ENCODE measurements at regions not wholly inside any gene's neighbourhood (a gene's known extent, or its start where the extent isn't known, plus 50 kb on each side); places are given as distances from the start of the nearest gene placed in this dataset.

- no peak for TF ChIP-seq ZBTB4 (CRISPR knock-in tag; IDR thresholded peaks at IDR 0.05)
- no peak for TF ChIP-seq RFX5 (IDR thresholded peaks at IDR 0.05; ENCODE audit: low read depth, low read length)
- no peak for TF ChIP-seq POLR2AphosphoS2 (IDR thresholded peaks at IDR 0.05; ENCODE audit: low read depth, low read length)
- no peak for TF ChIP-seq FOXM1 (IDR thresholded peaks at IDR 0.05; ENCODE audit: low read depth, low read length)
- no peak for TF ChIP-seq ZBTB11 (CRISPR knock-in tag; IDR thresholded peaks at IDR 0.05)
- peak; percentile 60 for TF ChIP-seq RUNX3 (IDR thresholded peaks at IDR 0.05; ENCODE audit: low read length)
- no peak for TF ChIP-seq STAT1 (conservative IDR thresholded peaks at IDR 0.05)
- 0 out of 2 replicates have a peak, but pooled peaks have one; percentile 42 for TF ChIP-seq IKZF1 (conservative IDR thresholded peaks at IDR 0.05)
- TF ChIP-seq YY1 (IDR thresholded peaks at IDR 0.05; ENCODE audit: low read depth, low read length) = peak; percentile 63; the same call in 1 of the 2 replicates
- 0 out of 2 replicates have a peak, but pooled peaks have one; percentile 30 for TF ChIP-seq RB1 (IDR thresholded peaks at IDR 0.05; ENCODE audit: borderline replicate concordance)
- TF ChIP-seq IKZF2 (IDR thresholded peaks at IDR 0.05) = no peak
- no peak for TF ChIP-seq BCL11A (IDR thresholded peaks at IDR 0.05; ENCODE audit: low read depth, low read length)
- peak; percentile 99 for TF ChIP-seq RAD21 (IDR thresholded peaks at IDR 0.05; ENCODE audit: insufficient read depth, low read depth, low read length)
- TF ChIP-seq SMC3 (IDR thresholded peaks at IDR 0.05; ENCODE audit: borderline replicate concordance, low read length) = peak; percentile 80
- no peak for TF ChIP-seq SMARCA5 (IDR thresholded peaks at IDR 0.05)
- no peak for TF ChIP-seq BACH1 (IDR thresholded peaks at IDR 0.05; ENCODE audit: borderline replicate concordance)
- TF ChIP-seq CREB1 (IDR thresholded peaks at IDR 0.05; ENCODE audit: low read depth) = no peak
- no peak for TF ChIP-seq E2F8 (IDR thresholded peaks at IDR 0.05; ENCODE audit: low read depth, partially characterized antibody)
- TF ChIP-seq GABPA (IDR thresholded peaks at IDR 0.05; ENCODE audit: low read depth) = no peak
- no peak for TF ChIP-seq NR2C1 (IDR thresholded peaks at IDR 0.05)
- no peak for TF ChIP-seq POLR2A (IDR thresholded peaks at IDR 0.05; ENCODE audit: low read depth, low read length)
- TF ChIP-seq PML (IDR thresholded peaks at IDR 0.05; ENCODE audit: low read length) = no peak
These were observed 263.5 kb upstream of the CFAP20DC start (continued) for GRCh38 chr3:59313365-59313764.
